IMR-90 (cell line): ENCODE measurements at regions not wholly inside any gene's neighbourhood (a gene's known extent, or its start where the extent isn't known, plus 50 kb on each side); places are given as distances from the start of the nearest gene placed in this dataset.
A peak's percentile ranks its signal among the peaks of the same experiment; 100 is the strongest.

Source experiments
- ATAC-seq: fragments of 200-7000 bp; cut with Tn5 transposase; 2 replicates; pipeline ENCODE4 v1.9.1; 2020; ENCODE audit warnings: low read depth, mild to moderate bottlenecking, moderate library complexity
- BruUV-seq: library from RNA; stranded (reverse); fragments of 400-500 nt; replicated peaks from 2 replicates; lab custom pipeline; 2021; lab: Mats Ljungman, UMichigan
- CTCF ChIA-PET: fragments of 300-600 bp; formaldehyde crosslinking; extraction: SDS; loops from one replicate; lab custom pipeline; 2021; ENCODE audit warnings: antibody characterized with exemption; lab: Yijun Ruan, JAX
- POLR2A ChIA-PET: fragments of 300-600 bp; sonication (Branson Sonifier 250); formaldehyde crosslinking; loops from one replicate; lab custom pipeline; 2022; ENCODE audit warnings: antibody characterized with exemption; ENCODE audit not compliant: unreplicated experiment; lab: Charles Lee
- DNase-seq: peaks from one replicate; pipeline ENCODE4 v3.0.0; 2013
- H2AFZ ChIP-seq: replicated peaks from 2 replicates; pipeline ENCODE3; 2013; ENCODE audit warnings: low read length, mild to moderate bottlenecking; ENCODE audit not compliant: poor library complexity
- H2AK5ac ChIP-seq: 2 replicates; pipeline ENCODE4 v1.6.1; 2013; ENCODE audit warnings: low read depth, low read length, inconsistent platforms
- H2AK9ac ChIP-seq: replicated peaks from 2 replicates; pipeline ENCODE3; 2013; ENCODE audit warnings: mild to moderate bottlenecking, low read depth, low read length, moderate library complexity; ENCODE audit not compliant: poor library complexity
- H2BK120ac ChIP-seq: 2 replicates; pipeline ENCODE4 v1.6.1; 2013; ENCODE audit warnings: low read depth, low read length, inconsistent platforms
- H2BK15ac ChIP-seq: 3 replicates; pipeline ENCODE4 v1.6.1; 2013; ENCODE audit warnings: low read depth, low read length, inconsistent platforms
- H2BK20ac ChIP-seq: 2 replicates; pipeline ENCODE4 v1.6.1; 2013; ENCODE audit warnings: low read depth, mild to moderate bottlenecking, inconsistent platforms, low read length, moderate library complexity
- H2BK5ac ChIP-seq: 2 replicates; pipeline ENCODE4 v1.6.1; 2013; ENCODE audit warnings: mild to moderate bottlenecking, low read depth, low read length, inconsistent platforms; ENCODE audit not compliant: poor library complexity, severe bottlenecking
- H3K14ac ChIP-seq: replicated peaks from 2 replicates; pipeline ENCODE4 v1.6.1; 2013; ENCODE audit warnings: low read depth, low read length, inconsistent platforms
- H3K18ac ChIP-seq: 2 replicates; pipeline ENCODE4 v1.6.1; 2013; ENCODE audit warnings: low read depth, low read length, control low read depth
- H3K23ac ChIP-seq: 2 replicates; pipeline ENCODE4 v1.6.1; 2013; ENCODE audit warnings: low read depth, low read length, inconsistent platforms
- H3K27ac ChIP-seq: 2 replicates; pipeline ENCODE4 v1.5.1; 2013; ENCODE audit warnings: mild to moderate bottlenecking, control low read depth, low read length; ENCODE audit not compliant: insufficient read depth
- H3K27me3 ChIP-seq: 2 replicates; pipeline ENCODE4 v1.6.1; 2013; ENCODE audit warnings: low read length; ENCODE audit not compliant: control insufficient read depth, insufficient read depth
- H3K36me3 ChIP-seq: 2 replicates; pipeline ENCODE4 v1.6.1; 2013; ENCODE audit warnings: low read length, mixed read lengths; ENCODE audit not compliant: control insufficient read depth, insufficient read depth
- H3K4ac ChIP-seq: 2 replicates; pipeline ENCODE4 v1.6.1; 2013; ENCODE audit warnings: low read depth, low read length, inconsistent platforms
- H3K4me1 ChIP-seq: 2 replicates; pipeline ENCODE4 v1.6.1; 2013; ENCODE audit warnings: low read length, mixed read lengths; ENCODE audit not compliant: control insufficient read depth, insufficient read depth
- H3K4me2 ChIP-seq: 2 replicates; pipeline ENCODE4 v1.6.1; 2013; ENCODE audit warnings: low read depth, mild to moderate bottlenecking, control low read depth, low read length, moderate library complexity
- H3K4me3 ChIP-seq: 2 replicates; pipeline ENCODE4 v1.5.1; 2013; ENCODE audit warnings: low read depth, mild to moderate bottlenecking, control low read depth, low read length, moderate library complexity; ENCODE audit not compliant: insufficient read depth
- H3K56ac ChIP-seq: 2 replicates; pipeline ENCODE4 v1.6.1; 2013; ENCODE audit warnings: low read length, inconsistent platforms; ENCODE audit not compliant: insufficient read depth; ENCODE audit errors: extremely low read depth
- H3K79me1 ChIP-seq, 2 experiments: 2 replicates each; pipeline ENCODE4 v1.6.1; 2013; ENCODE audit warnings: low read length in 2 of 2, inconsistent platforms in 1 of 2, low read depth in 1 of 2
- H3K9ac ChIP-seq: 2 replicates; pipeline ENCODE4 v1.6.1; 2013; ENCODE audit warnings: low read depth, low read length, control low read depth
- H3K9me1 ChIP-seq: 2 replicates; pipeline ENCODE4 v1.6.1; 2013; ENCODE audit warnings: low read length, inconsistent platforms; ENCODE audit not compliant: insufficient read depth
- H3K9me3 ChIP-seq: 2 replicates; pipeline ENCODE4 v1.6.1; 2013; ENCODE audit warnings: low read length; ENCODE audit not compliant: control insufficient read depth, insufficient read depth
- H4K20me1 ChIP-seq: 2 replicates; pipeline ENCODE4 v1.6.1; 2013; ENCODE audit warnings: low read length, inconsistent platforms; ENCODE audit not compliant: insufficient read depth
- H4K5ac ChIP-seq: 2 replicates; pipeline ENCODE4 v1.6.1; 2013; ENCODE audit warnings: mild to moderate bottlenecking, low read depth, low read length, control low read depth
- H4K8ac ChIP-seq, 2 experiments: 2 replicates each; pipeline ENCODE4 v1.6.1; 2013; ENCODE audit warnings: low read depth in 2 of 2, low read length in 2 of 2, control low read depth in 1 of 2, inconsistent platforms in 1 of 2
- H4K91ac ChIP-seq: 2 replicates; pipeline ENCODE4 v1.6.1; 2013; ENCODE audit warnings: low read depth, low read length, inconsistent platforms; ENCODE audit not compliant: insufficient read depth
- BHLHE40 ChIP-seq: fragments of 150-350 bp; IDR thresholded peaks from 2 replicates; pipeline ENCODE4 v1.6.1; 2016; ENCODE audit warnings: mild to moderate bottlenecking, low read depth, low read length
- CEBPB ChIP-seq: IDR thresholded peaks from 2 replicates; pipeline ENCODE4 v1.6.1; 2012; ENCODE audit warnings: low read depth, low read length, improper control_type of control experiment
- CHD1 ChIP-seq: IDR thresholded peaks from 2 replicates; pipeline ENCODE4 v1.6.1; 2012; ENCODE audit warnings: low read depth, low read length, improper control_type of control experiment
- ELK1 ChIP-seq: fragments of 150-350 bp; IDR thresholded peaks from 2 replicates; pipeline ENCODE4 v1.6.1; 2016; ENCODE audit warnings: low read depth, mild to moderate bottlenecking, low read length, moderate library complexity, borderline replicate concordance
- FOS ChIP-seq: fragments of 150-350 bp; IDR thresholded peaks from 2 replicates; pipeline ENCODE4 v1.6.1; 2016; ENCODE audit warnings: low read depth, low read length
- MXI1 ChIP-seq: IDR thresholded peaks from 2 replicates; pipeline ENCODE4 v1.6.1; 2012; ENCODE audit warnings: low read depth, mild to moderate bottlenecking, low read length, moderate library complexity, borderline replicate concordance
- NFE2L2 ChIP-seq: fragments of 150-350 bp; IDR thresholded peaks from 2 replicates; pipeline ENCODE4 v1.6.1; 2016; ENCODE audit warnings: low read depth, mild to moderate bottlenecking, low read length
- POLR2A ChIP-seq: IDR thresholded peaks from 2 replicates; pipeline ENCODE4 v1.6.1; 2012; ENCODE audit warnings: mild to moderate bottlenecking, low read depth, low read length
- RAD21 ChIP-seq: IDR thresholded peaks from 2 replicates; pipeline ENCODE4 v1.6.1; 2012; ENCODE audit warnings: low read length, improper control_type of control experiment
- RCOR1 ChIP-seq: IDR thresholded peaks from 2 replicates; pipeline ENCODE4 v1.6.1; 2012; ENCODE audit warnings: mild to moderate bottlenecking, low read length, improper control_type of control experiment; ENCODE audit not compliant: insufficient replicate concordance
- RFX5 ChIP-seq: IDR thresholded peaks from 2 replicates; pipeline ENCODE4 v1.8.0; 2012; ENCODE audit warnings: low read depth, mild to moderate bottlenecking, low read length, moderate library complexity
- SMC3 ChIP-seq: fragments of 150-350 bp; IDR thresholded peaks from 2 replicates; pipeline ENCODE4 v1.6.1; 2016; ENCODE audit warnings: low read depth, mild to moderate bottlenecking, antibody characterized with exemption, low read length, moderate library complexity
- USF2 ChIP-seq: fragments of 150-350 bp; IDR thresholded peaks from 2 replicates; pipeline ENCODE4 v1.6.1; 2017; ENCODE audit warnings: mild to moderate bottlenecking, antibody characterized with exemption, low read length, low read depth
- WGBS, 2 experiments: methylation state at CpG; one replicate each; pipeline versions ENCODE4 v1.1.5 to v1.1.7; 2013; ENCODE audit warnings: missing lambda C conversion rate in 2 of 2; ENCODE audit not compliant: insufficient read length in 1 of 2; ENCODE audit errors: extremely low coverage in 2 of 2; 5-methylcytosine and 5-hydroxymethylcytosine counted together
- dilution Hi-C: fragments of 300-500 bp; cut with HindIII; formaldehyde crosslinking; loops from one replicate; pipeline ENCODE4 v1.14.3; 2018; ENCODE audit warnings: low sequenced_read_pairs; ENCODE audit not compliant: unreplicated experiment
- in situ Hi-C: fragments of 300-500 bp; cut with MboI; formaldehyde crosslinking; loops from 3 replicates; pipeline ENCODE4 v1.14.3; 2019; ENCODE audit warnings: low sequenced_read_pairs, inconsistent platforms, mixed read lengths
- intact Hi-C: fragments of 100-400 bp; cut with micrococcal nuclease; formaldehyde crosslinking; loops from 2 replicates; pipeline ENCODE4 v1.10.0; 2022

- no peaks in the 10 kb centered on the region for H3K9me3 ChIP-seq
- peak overlapping the region; percentile 79 for H4K91ac ChIP-seq
- peak overlapping the region; percentile 92 for H3K4ac ChIP-seq
- no peak overlapping the region for H2AK9ac ChIP-seq
- H2BK120ac ChIP-seq: peak overlapping the region; percentile 92
- H3K36me3 ChIP-seq: peaks cover 7% of the 10 kb centered on the region
- H4K8ac ChIP-seq: peak overlapping the region; percentile 2 to 68; a peak in 3 of 4 replicates
- H3K23ac ChIP-seq: peak overlapping the region; percentile 28; the same call in 1 of the 2 replicates
- H3K9ac ChIP-seq: no peak overlapping the region
- no TSS peak for BruUV-seq
- intact Hi-C loops: loop anchor here (1.0 kb wide), 1 partner anchor 32 kb away; no protein-coding TSS in a partner anchor
- peak overlapping the region; percentile 91; the same call in 1 of the 2 replicates for H2AK5ac ChIP-seq
- ChIA-PET POLR2A (interaction anchor here (0.5 kb wide), 1 partner anchor 100 kb away, joined by 8 read pairs; no protein-coding TSS in a partner anchor), CTCF (no interaction called here)
- H2BK15ac ChIP-seq: peak overlapping the region; percentile 53; the same call in 1 of the 3 replicates
- peak overlapping the region; percentile 85; the same call in 1 of the 2 replicates for H4K5ac ChIP-seq
- no peaks in the 10 kb centered on the region for H3K27me3 ChIP-seq
- H3K56ac ChIP-seq: no peak overlapping the region; the same call in 1 of the 2 replicates
- peak overlapping the region; percentile 89 for H2BK5ac ChIP-seq
- 100% methylated on average over 1 of the region's 4 CpGs; no CpG with 5 or more reads in 1 of the 2 experiments for WGBS, 2 experiments
- H3K79me1 ChIP-seq: peaks cover 24 to 52% of the 10 kb centered on the region in 2 experiments
- peak overlapping the region; percentile 94 for H3K27ac ChIP-seq
- no peak overlapping the region for H2AFZ ChIP-seq
- no peak overlapping the region for H3K4me3 ChIP-seq
- peak overlapping the region; percentile 95 for H3K18ac ChIP-seq
- H3K4me2 ChIP-seq: peak overlapping the region; percentile 33; the same call in 1 of the 2 replicates
- dilution Hi-C loops: no loop called here
- peak; percentile 89 for ATAC-seq
- H3K9me1 ChIP-seq: peaks cover 5% of the 10 kb centered on the region
- H2BK20ac ChIP-seq: peak overlapping the region; percentile 84
- in situ Hi-C loops: no loop called here
- H3K4me1 ChIP-seq: peaks cover 6% of the 10 kb centered on the region
- no peaks in the 10 kb centered on the region for H4K20me1 ChIP-seq
- DNase-seq: peak; percentile 97
- H3K14ac ChIP-seq: peak overlapping the region; percentile 53; the same call in 1 of the 2 replicates
- no peak for TF ChIP-seq MXI1
- TF ChIP-seq ELK1: no peak
- peak; percentile 66; the same call in 1 of the 2 replicates for TF ChIP-seq BHLHE40
- peak; percentile 99 for TF ChIP-seq CEBPB
- TF ChIP-seq FOS: peak; percentile 100
- no peak; the same call in 1 of the 2 replicates for TF ChIP-seq SMC3
- no peak for TF ChIP-seq RFX5
- no peak for TF ChIP-seq USF2
- TF ChIP-seq RCOR1: no peak
- TF ChIP-seq CHD1: peak; percentile 51; the same call in 1 of the 2 replicates
- no peak for TF ChIP-seq RAD21
- no peak for TF ChIP-seq POLR2A
- TF ChIP-seq NFE2L2: peak; percentile 45; the same call in 1 of the 2 replicates
These were observed 242.2 kb downstream of the PTPRC start for GRCh38 chr1:198880818-198881597.
